ENCODE measurements at regions not wholly inside any gene's neighbourhood (a gene's known extent, or its start where the extent isn't known, plus 50 kb on each side); places are given as distances from the start of the nearest gene placed in this dataset.

DNA sequence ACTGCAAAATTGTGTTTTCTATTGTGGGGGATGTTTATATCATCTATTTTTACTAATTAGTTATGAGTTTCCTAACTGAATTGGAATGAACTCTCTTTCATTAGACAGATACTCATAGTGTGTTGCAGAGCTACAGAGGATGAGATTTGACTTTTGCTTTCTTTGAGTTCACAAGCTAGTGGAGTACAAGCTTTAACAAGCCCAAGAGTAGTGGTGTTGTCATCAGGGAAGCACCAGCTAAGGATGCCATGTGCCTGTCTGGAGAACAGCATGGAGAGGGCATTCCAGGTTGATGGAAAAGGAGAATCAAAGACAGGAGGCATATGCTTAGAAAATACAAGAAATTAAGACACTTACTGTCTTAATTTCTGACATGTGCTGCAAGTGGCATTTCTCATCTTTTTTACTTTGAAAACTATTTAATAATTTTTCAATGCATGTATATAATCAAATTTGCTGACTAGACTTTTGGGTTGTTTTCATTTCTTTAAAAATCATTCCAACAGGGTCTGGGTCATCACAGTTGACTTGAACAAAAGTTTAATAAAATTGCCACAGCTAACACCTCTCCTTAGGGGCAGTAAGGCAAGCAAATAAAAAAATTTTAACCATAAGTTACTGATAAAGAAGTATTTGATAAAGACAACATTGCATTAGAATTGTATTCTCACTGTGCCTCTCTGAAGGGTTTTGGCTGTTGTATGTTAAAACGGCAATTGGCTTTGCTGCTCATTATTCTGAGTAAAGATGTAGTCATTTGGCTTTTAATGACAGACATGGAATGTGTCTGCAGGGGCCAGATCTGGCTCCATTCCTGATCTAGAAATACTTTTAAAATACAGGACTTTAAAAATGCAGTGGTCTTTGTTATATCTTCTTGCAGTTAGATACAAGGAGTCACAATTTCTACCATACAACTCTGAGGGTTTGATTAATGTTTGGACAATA, 323.7 kb upstream of the CDH11 start:
- 95 to 100% methylated on average over 1 of the region's 1 CpG for WGBS, 2 experiments
- no peaks in the 10 kb centered on the region for H3K27me3 ChIP-seq (ENCODE audit: control insufficient read depth, insufficient read depth, low read length, poor library complexity, severe bottlenecking)
- H3K36me3 ChIP-seq (ENCODE audit: control insufficient read depth, insufficient read depth, low read length) = peaks cover 3% of the 10 kb centered on the region
- H3K4me3 ChIP-seq (ENCODE audit: insufficient read depth, low read depth, low read length) = no peak overlapping the region
- peaks cover 3% of the 10 kb centered on the region for H3K9me3 ChIP-seq (ENCODE audit: control insufficient read depth, low read length)
- no peaks in the 10 kb centered on the region for H3K4me1 ChIP-seq (ENCODE audit: control insufficient read depth, insufficient read depth, low read length)
- no peak overlapping the region for H3K27ac ChIP-seq (ENCODE audit: insufficient read depth, low read depth, low read length, poor library complexity, severe bottlenecking)

GRCh38 chr16:65441501-65441900, 319.6 kb upstream of the CDH11 start:
- Histone ChIP-seq H3K4me1 (ENCODE audit: control insufficient read depth, insufficient read depth, low read length) (no peaks in the 10 kb centered on the region), H3K36me3 (ENCODE audit: control insufficient read depth, insufficient read depth, low read length) (no peaks in the 10 kb centered on the region), H3K4me3 (ENCODE audit: insufficient read depth, low read depth, low read length) (no peak overlapping the region), H3K9me3 (ENCODE audit: control insufficient read depth, low read length) (no peaks in the 10 kb centered on the region), H3K27ac (ENCODE audit: insufficient read depth, low read depth, low read length, poor library complexity, severe bottlenecking) (no peak overlapping the region), H3K27me3 (ENCODE audit: control insufficient read depth, insufficient read depth, low read length, poor library complexity, severe bottlenecking) (no peaks in the 10 kb centered on the region)
- WGBS, 2 experiments = 82 to 96% methylated on average over 1 to 2 of the region's 2 CpGs

DNA sequence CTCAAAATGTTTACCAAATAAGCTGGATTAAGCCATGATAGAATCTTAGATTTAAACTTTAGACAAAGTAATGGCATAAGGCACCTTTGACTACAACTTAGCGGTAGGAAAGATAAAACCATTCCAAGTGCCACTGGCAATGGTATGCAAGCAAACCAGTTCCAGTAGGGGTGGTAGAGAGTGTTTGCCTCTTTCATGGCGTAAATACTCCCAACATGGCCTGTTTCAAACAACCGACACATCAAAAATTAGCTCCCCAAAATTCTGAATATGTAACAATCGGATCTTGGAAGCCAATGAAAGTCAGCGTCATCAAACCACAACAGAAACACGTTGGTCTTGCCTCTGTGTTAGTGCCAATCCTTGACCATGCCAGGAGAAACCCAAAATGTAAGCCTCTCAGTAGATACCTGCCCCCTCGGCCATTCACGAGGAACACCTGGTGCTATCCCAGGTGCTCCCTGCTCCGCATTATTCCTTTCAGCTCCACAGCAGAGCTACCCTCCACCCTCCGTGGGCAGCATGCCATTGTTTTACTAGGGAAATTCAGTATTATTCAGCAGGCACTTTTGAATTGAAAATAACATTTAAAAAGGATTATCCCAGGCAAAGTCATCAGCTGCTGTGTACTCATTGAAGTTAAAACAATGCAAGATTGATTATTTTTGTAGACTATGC, 307.8 kb upstream of the CDH11 start:
- Histone ChIP-seq H3K36me3 (ENCODE audit: control insufficient read depth, insufficient read depth, low read length) (no peaks in the 10 kb centered on the region), H3K4me1 (ENCODE audit: control insufficient read depth, insufficient read depth, low read length) (no peaks in the 10 kb centered on the region), H3K27ac (ENCODE audit: insufficient read depth, low read depth, low read length, poor library complexity, severe bottlenecking) (no peak overlapping the region), H3K27me3 (ENCODE audit: control insufficient read depth, insufficient read depth, low read length, poor library complexity, severe bottlenecking) (no peaks in the 10 kb centered on the region), H3K4me3 (ENCODE audit: insufficient read depth, low read depth, low read length) (no peak overlapping the region), H3K9me3 (ENCODE audit: control insufficient read depth, low read length) (no peaks in the 10 kb centered on the region)
- WGBS, 2 experiments = 84 to 86% methylated on average over 10 of the region's 10 CpGs

DNA sequence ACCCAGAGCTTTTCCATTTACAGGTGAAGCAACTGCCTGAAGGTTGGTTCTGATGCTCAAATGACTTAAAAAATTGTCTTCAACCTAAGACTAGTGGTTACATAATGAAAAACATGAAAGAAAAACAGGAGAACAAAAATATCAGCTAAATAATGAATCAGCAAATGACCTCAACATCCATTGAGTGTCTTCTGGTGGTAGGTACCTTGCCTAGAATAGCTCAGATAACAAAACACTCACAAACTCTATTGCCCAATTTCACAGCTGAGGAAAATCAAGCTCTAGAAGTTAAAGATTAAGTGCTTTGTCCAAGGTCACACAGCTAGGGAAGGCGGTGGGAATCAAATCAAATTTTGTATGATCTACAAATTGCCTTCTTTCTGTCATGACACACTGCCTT, 304.6 kb upstream of the CDH11 start:
- Histone ChIP-seq H3K27me3 (ENCODE audit: control insufficient read depth, insufficient read depth, low read length, poor library complexity, severe bottlenecking) (no peaks in the 10 kb centered on the region), H3K4me3 (ENCODE audit: insufficient read depth, low read depth, low read length) (no peak overlapping the region), H3K36me3 (ENCODE audit: control insufficient read depth, insufficient read depth, low read length) (no peaks in the 10 kb centered on the region), H3K4me1 (ENCODE audit: control insufficient read depth, insufficient read depth, low read length) (no peaks in the 10 kb centered on the region), H3K27ac (ENCODE audit: insufficient read depth, low read depth, low read length, poor library complexity, severe bottlenecking) (no peak overlapping the region), H3K9me3 (ENCODE audit: control insufficient read depth, low read length) (no peaks in the 10 kb centered on the region)
- WGBS, 2 experiments = 84 to 100% methylated on average over 1 of the region's 1 CpG

- Histone ChIP-seq H3K4me3 (ENCODE audit: insufficient read depth, low read depth, low read length) (no peak overlapping the region), H3K27me3 (ENCODE audit: control insufficient read depth, insufficient read depth, low read length, poor library complexity, severe bottlenecking) (no peaks in the 10 kb centered on the region), H3K9me3 (ENCODE audit: control insufficient read depth, low read length) (no peaks in the 10 kb centered on the region), H3K36me3 (ENCODE audit: control insufficient read depth, insufficient read depth, low read length) (no peaks in the 10 kb centered on the region), H3K4me1 (ENCODE audit: control insufficient read depth, insufficient read depth, low read length) (no peaks in the 10 kb centered on the region), H3K27ac (ENCODE audit: insufficient read depth, low read depth, low read length, poor library complexity, severe bottlenecking) (no peak overlapping the region)
- WGBS, 2 experiments = 94 to 97% methylated on average over 4 of the region's 4 CpGs
Observed at GRCh38 chr16:65422934-65423333, 301.1 kb upstream of the CDH11 start.

DNA sequence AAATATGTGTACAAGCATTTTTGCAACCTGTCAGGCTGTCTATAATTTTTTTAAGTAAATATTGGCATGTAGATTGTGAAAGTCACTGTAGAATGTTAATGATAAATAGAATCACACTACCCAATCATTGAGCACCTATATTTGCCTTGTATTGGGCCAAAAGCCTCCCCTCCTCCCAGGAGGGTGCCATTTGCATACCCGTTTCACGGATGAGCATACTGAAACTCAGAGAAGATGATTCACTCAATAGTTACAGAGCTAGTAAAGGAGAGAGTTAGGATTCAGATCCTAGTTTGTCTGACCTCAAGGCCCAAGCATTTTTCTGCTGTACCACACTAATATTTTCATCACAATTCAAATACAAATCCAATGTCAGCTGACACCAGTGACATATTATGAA, 299.7 kb upstream of the CDH11 start:
- Histone ChIP-seq H3K4me3 (ENCODE audit: insufficient read depth, low read depth, low read length) (no peak overlapping the region), H3K27ac (ENCODE audit: insufficient read depth, low read depth, low read length, poor library complexity, severe bottlenecking) (no peak overlapping the region), H3K36me3 (ENCODE audit: control insufficient read depth, insufficient read depth, low read length) (no peaks in the 10 kb centered on the region), H3K9me3 (ENCODE audit: control insufficient read depth, low read length) (no peaks in the 10 kb centered on the region), H3K27me3 (ENCODE audit: control insufficient read depth, insufficient read depth, low read length, poor library complexity, severe bottlenecking) (no peaks in the 10 kb centered on the region), H3K4me1 (ENCODE audit: control insufficient read depth, insufficient read depth, low read length) (no peaks in the 10 kb centered on the region)
- 83 to 93% methylated on average over 2 of the region's 2 CpGs for WGBS, 2 experiments

- no peak overlapping the region for H3K27ac ChIP-seq (ENCODE audit: insufficient read depth, low read depth, low read length, poor library complexity, severe bottlenecking)
Observed at GRCh38 chr16:65418435-65418834, 296.6 kb upstream of the CDH11 start.

GRCh38 chr16:65415460-65415859, 293.6 kb upstream of the CDH11 start:
- H3K27ac ChIP-seq (ENCODE audit: insufficient read depth, low read depth, low read length, poor library complexity, severe bottlenecking) = no peak overlapping the region
- WGBS, 2 experiments = 94 to 98% methylated on average over 2 to 3 of the region's 3 CpGs
- no peaks in the 10 kb centered on the region for H3K27me3 ChIP-seq (ENCODE audit: control insufficient read depth, insufficient read depth, low read length, poor library complexity, severe bottlenecking)
- H3K9me3 ChIP-seq (ENCODE audit: control insufficient read depth, low read length) = no peaks in the 10 kb centered on the region
- H3K4me1 ChIP-seq (ENCODE audit: control insufficient read depth, insufficient read depth, low read length) = no peaks in the 10 kb centered on the region
- H3K4me3 ChIP-seq (ENCODE audit: insufficient read depth, low read depth, low read length) = no peak overlapping the region
- H3K36me3 ChIP-seq (ENCODE audit: control insufficient read depth, insufficient read depth, low read length) = no peaks in the 10 kb centered on the region

More at GRCh38 chr16:65418435-65418834, 296.6 kb upstream of the CDH11 start:
- Histone ChIP-seq H3K4me1 (ENCODE audit: control insufficient read depth, insufficient read depth, low read length) (no peaks in the 10 kb centered on the region), H3K9me3 (ENCODE audit: control insufficient read depth, low read length) (no peaks in the 10 kb centered on the region), H3K27me3 (ENCODE audit: control insufficient read depth, insufficient read depth, low read length, poor library complexity, severe bottlenecking) (no peaks in the 10 kb centered on the region), H3K36me3 (ENCODE audit: control insufficient read depth, insufficient read depth, low read length) (no peaks in the 10 kb centered on the region), H3K4me3 (ENCODE audit: insufficient read depth, low read depth, low read length) (no peak overlapping the region)
- WGBS, 2 experiments = 95 to 96% methylated on average over 6 of the region's 6 CpGs

DNA sequence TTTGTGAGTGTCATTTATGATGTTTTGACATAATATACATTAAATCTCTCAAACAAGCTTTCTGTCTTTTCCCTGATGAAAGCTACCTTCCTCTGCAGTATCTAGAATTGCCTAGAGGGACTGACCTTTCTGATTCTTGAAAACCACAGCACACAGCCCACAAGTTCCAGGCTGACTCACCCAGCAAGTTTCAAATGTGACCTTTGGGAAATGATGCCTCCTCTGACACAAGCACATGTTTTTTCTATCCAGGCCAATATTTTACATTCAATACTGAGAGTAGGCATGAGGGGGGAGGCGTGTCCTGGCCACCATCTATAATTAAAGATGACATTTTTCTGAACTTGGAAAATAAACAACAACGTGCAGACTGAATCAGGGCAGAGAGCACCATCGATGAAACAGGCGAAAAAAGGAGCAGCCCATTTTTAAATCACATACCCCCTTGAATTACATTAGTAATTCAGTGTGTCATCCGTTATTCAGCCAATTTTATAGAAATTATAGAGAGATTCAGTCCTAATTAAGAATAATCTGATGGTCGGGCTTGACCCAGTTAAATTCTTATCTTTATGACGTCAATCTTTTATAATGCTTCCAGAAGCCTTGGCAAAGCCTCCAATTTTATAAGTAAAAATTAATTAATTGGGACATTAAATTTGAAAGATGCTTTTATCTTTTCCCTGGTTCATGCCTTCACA, 292.6 kb upstream of the CDH11 start:
- H3K4me3 ChIP-seq (ENCODE audit: insufficient read depth, low read depth, low read length) = no peak overlapping the region
- 94 to 97% methylated on average over 4 to 7 of the region's 7 CpGs for WGBS, 2 experiments
- H3K9me3 ChIP-seq (ENCODE audit: control insufficient read depth, low read length) = no peaks in the 10 kb centered on the region
- H3K36me3 ChIP-seq (ENCODE audit: control insufficient read depth, insufficient read depth, low read length) = no peaks in the 10 kb centered on the region
- no peak overlapping the region for H3K27ac ChIP-seq (ENCODE audit: insufficient read depth, low read depth, low read length, poor library complexity, severe bottlenecking)
- H3K4me1 ChIP-seq (ENCODE audit: control insufficient read depth, insufficient read depth, low read length) = no peaks in the 10 kb centered on the region
- H3K27me3 ChIP-seq (ENCODE audit: control insufficient read depth, insufficient read depth, low read length, poor library complexity, severe bottlenecking) = no peaks in the 10 kb centered on the region

- Histone ChIP-seq H3K4me1 (ENCODE audit: control insufficient read depth, insufficient read depth, low read length) (no peaks in the 10 kb centered on the region), H3K27ac (ENCODE audit: insufficient read depth, low read depth, low read length, poor library complexity, severe bottlenecking) (no peak overlapping the region), H3K9me3 (ENCODE audit: control insufficient read depth, low read length) (no peaks in the 10 kb centered on the region), H3K27me3 (ENCODE audit: control insufficient read depth, insufficient read depth, low read length, poor library complexity, severe bottlenecking) (no peaks in the 10 kb centered on the region), H3K36me3 (ENCODE audit: control insufficient read depth, insufficient read depth, low read length) (no peaks in the 10 kb centered on the region), H3K4me3 (ENCODE audit: insufficient read depth, low read depth, low read length) (no peak overlapping the region)
- 92% methylated on average over 2 of the region's 2 CpGs; no CpG with 5 or more reads in 1 of the 2 experiments for whole genome bisulfite sequencing, 2 experiments
Observed at GRCh38 chr16:65413861-65414260, 292.0 kb upstream of the CDH11 start.

Measured in ectodermal cell (in vitro differentiated cells).